ENCODE measurements at regions not wholly inside any gene's neighbourhood (a gene's known extent, or its start where the extent isn't known, plus 50 kb on each side); places are given as distances from the start of the nearest gene placed in this dataset.

DNA sequence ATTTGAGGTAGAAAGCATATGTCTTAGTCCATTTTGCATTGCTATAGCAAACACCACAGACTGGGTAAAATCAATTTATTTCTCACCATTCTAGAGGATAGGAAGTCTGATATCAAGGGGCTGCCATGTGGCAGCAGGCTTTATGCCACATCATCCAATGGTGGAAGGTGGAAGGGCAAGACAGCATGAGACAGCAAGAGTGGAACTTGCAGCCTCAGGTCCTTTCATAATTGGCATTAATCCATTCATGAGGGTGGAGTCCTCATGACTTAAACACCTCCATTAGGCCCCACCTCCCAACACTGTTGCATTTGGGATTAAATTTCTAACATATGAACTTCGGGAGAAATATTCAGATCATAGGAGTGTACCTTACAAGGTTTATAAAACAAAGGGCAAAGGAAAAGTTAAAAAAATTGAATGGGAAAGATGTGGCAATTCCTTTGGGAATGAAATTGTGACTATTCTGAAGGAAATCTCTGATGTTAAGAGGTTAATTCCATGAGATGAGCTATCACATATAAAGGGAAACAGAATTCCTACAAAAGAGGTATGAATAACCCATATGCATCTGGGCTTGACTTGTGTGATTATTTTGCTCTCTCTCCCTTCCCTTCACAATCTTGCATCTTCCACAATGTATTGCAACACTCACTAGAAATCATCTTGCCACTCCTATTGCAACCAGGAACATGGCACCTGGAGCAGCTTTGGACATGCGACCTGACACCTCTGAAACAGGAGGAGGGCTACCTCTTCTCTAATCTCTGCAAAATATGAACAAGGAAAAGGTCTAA, 507.8 kb downstream of the EPHA4 start:
- no peak for ATAC-seq (ENCODE audit: low FRiP score)
- TF ChIP-seq, protein P1, sequence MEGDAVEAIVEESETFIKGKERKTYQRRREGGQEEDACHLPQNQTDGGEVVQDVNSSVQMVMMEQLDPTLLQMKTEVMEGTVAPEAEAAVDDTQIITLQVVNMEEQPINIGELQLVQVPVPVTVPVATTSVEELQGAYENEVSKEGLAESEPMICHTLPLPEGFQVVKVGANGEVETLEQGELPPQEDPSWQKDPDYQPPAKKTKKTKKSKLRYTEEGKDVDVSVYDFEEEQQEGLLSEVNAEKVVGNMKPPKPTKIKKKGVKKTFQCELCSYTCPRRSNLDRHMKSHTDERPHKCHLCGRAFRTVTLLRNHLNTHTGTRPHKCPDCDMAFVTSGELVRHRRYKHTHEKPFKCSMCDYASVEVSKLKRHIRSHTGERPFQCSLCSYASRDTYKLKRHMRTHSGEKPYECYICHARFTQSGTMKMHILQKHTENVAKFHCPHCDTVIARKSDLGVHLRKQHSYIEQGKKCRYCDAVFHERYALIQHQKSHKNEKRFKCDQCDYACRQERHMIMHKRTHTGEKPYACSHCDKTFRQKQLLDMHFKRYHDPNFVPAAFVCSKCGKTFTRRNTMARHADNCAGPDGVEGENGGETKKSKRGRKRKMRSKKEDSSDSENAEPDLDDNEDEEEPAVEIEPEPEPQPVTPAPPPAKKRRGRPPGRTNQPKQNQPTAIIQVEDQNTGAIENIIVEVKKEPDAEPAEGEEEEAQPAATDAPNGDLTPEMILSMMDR (IDR thresholded peaks at IDR 0.05): no peak

DNA sequence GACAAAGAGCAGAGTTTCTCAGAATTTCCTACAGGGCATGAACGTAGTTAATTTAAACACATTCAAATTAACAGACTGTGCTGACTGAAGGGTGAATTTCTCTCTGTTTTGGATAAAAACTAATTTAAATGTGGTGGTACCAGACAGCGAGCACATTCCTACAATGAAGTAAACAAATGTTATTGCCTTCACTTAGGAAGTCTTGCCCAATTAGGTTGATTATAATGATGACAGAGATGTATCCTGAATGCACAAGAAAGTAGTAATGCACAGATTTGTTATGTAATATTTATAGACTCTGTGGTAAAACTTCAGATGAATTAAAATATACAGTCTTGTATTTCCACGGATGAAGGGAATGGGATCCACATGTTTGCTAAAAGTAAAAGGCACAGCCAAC, 507.2 kb downstream of the EPHA4 start:
- DNase-seq (ENCODE audit: low spot score) (no peak), ATAC-seq (ENCODE audit: low FRiP score) (no peak)
- TF ChIP-seq, protein P1 (IDR thresholded peaks at IDR 0.05): no peak

More for the DNA sequence above, 507.8 kb downstream of the EPHA4 start:
- no peak for DNase-seq (ENCODE audit: low spot score)

DNA sequence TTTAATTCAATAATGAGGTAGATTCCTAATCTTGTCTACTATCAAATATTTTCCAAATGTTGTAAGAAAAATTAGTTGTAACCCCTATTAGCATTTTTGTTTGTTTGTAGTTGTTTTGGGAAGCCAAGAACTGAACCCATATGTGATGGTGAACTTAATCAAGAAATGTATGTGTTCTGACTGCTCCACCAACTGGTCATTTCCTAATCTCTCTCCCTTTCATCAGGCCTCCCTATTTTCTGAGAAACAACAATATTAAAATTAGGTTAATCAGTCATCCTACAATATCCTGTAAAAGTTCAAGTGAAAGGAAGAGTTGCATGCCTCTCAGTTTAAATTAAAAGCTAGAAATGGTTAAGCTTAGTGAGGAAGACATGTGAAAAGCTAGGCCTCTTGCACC, 504.0 kb downstream of the EPHA4 start:
- no peak for ATAC-seq (ENCODE audit: low FRiP score)
- DNase-seq (ENCODE audit: low spot score): no peak
- TF ChIP-seq, protein P1 (IDR thresholded peaks at IDR 0.05): no peak

DNA sequence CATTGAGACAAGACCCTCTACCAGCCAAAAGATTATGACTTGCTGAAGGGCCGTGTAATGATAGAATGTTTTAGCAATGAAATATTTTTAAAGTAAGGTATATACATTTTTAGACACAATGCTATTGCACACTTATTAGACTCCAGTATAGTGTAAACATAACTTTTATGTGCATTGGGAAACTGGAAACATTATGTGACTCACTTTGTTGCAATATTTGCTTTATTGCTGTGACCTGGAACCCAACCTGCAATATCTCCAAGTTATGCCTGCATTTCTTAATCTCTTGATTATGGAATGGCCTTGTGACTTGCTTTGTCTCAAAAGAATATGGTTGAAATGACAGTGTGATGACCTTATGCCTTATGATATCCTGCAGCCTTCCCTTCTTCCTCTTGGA, 502.0 kb downstream of the EPHA4 start:
- no peak for ATAC-seq (ENCODE audit: low FRiP score)
- TF ChIP-seq, protein P1 (IDR thresholded peaks at IDR 0.05): no peak
- no peak for DNase-seq (ENCODE audit: low spot score)

DNA sequence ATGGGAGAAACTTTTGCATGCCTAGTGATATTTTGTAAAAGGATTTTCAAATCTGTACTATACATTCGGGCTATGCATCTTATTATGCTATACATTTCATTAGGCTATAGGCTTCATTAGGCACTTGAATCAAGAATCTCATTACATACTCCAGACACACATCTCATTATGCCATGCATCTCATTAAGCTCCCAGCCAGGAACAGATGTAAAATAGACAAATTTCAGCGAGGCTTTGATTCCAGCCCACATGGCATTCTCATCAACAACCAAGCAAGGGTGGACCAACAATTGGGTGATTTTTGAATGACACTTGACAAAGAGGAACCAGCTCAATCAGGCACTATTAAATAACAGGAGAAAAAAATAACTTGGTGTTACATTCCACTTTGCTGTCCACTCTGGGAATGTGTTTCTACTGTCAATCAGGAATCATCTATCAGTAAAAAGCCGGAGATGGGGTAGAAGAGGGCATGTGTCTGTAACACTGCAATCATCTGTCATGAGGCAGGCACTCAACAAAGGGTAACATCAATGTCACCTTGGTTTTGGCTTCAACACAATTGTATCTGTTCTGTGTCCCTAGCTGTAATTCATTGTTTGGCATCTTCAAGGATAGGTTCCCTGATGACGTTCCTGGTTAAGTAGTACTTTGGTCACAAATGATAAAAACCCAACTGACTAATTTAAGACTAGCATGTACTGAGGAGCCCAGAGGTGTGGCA, 498.6 kb downstream of the EPHA4 start:
- TF ChIP-seq, protein P1 (IDR thresholded peaks at IDR 0.05): no peak
- DNase-seq (ENCODE audit: low spot score) (no peak), ATAC-seq (ENCODE audit: low FRiP score) (no peak)

DNA sequence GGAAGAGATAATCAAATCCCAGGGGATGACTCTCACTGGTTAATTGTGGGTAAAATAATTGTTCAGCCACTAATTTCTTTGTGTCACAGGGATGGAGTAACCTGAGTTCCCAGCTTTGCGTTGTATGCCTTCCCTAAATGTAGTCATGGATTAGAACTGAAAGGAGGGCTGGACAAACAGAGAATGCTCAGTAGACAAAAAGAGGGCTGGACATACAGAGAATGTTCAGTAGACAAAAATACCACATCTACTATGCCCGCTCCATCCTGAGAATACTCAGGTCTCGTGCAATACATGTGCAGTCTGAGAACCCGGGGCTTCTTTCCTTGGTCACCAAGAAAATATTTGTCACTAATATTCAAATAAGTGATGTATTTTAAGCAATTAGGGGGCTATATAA, 497.9 kb downstream of the EPHA4 start:
- DNase-seq (ENCODE audit: low spot score): no peak
- ATAC-seq (ENCODE audit: low FRiP score): no peak
- TF ChIP-seq, protein P1 (IDR thresholded peaks at IDR 0.05): no peak

Measured in omental fat pad (tissue), 3 donors.